ENCODE measurements at regions not wholly inside any gene's neighbourhood (a gene's known extent, or its start where the extent isn't known, plus 50 kb on each side); places are given as distances from the start of the nearest gene placed in this dataset.
A peak's percentile ranks its signal among the peaks of the same experiment; 100 is the strongest.

- no peak overlapping the region for H3K4me2 ChIP-seq (ENCODE audit: low read depth, low read length)
- ATAC-seq (peak; percentile 80), DNase-seq (ENCODE audit: low spot score) (peak; percentile 41), FAIRE-seq (peak; percentile 18)
- H2AFZ ChIP-seq (ENCODE audit: low read length): no peak overlapping the region
- H3K9me3 ChIP-seq (ENCODE audit: low read length): no peaks in the 10 kb centered on the region
- no peaks in the 10 kb centered on the region for H4K20me1 ChIP-seq (ENCODE audit: insufficient read depth, low read length)
- intact Hi-C loops (cut with micrococcal nuclease; ENCODE audit: unreplicated experiment) (loop anchor here (1.0 to 5.0 kb wide), 4 partner anchors 106 to 356 kb away; no protein-coding TSS in a partner anchor), in situ Hi-C loops (cut with HindIII; ENCODE audit: extremely low pct_ligation_motif_present, low pct_unique_long_range_greater_than_20kb) (loop anchor here (5.0 kb wide), 2 partner anchors 276 to 356 kb away; no protein-coding TSS in a partner anchor)
- CTCF ChIA-PET (ENCODE audit: low intra/inter-chr PET ratio, low total read pairs): interaction anchor here (1.5 to 3.8 kb wide), 4 partner anchors 252 to 356 kb away, joined by 4 to 34 read pairs (median 12); no protein-coding TSS in a partner anchor
- TF ChIP-seq RAD21 (CRISPR knock-in tag; IDR thresholded peaks at IDR 0.05) (peak; percentile 53; the same call in 1 of the 2 replicates), SMC3 (IDR thresholded peaks at IDR 0.05; ENCODE audit: low read length) (peak; percentile 89), ZNF792 (CRISPR knock-in tag; IDR thresholded peaks at IDR 0.05) (no peak), ATF7 (IDR thresholded peaks at IDR 0.05) (peak; percentile 84), ATF7 (CRISPR knock-in tag; IDR thresholded peaks at IDR 0.05) (no peak), STAG1 (CRISPR knock-in tag; IDR thresholded peaks at IDR 0.05) (peak; percentile 90), CTCF (CRISPR knock-in tag; IDR thresholded peaks at IDR 0.05) (peak; percentile 73), MAX (IDR thresholded peaks at IDR 0.05) (no peak), PHF21A (CRISPR knock-in tag; IDR thresholded peaks at IDR 0.05) (no peak), SMAD9 (CRISPR knock-in tag; IDR thresholded peaks at IDR 0.05) (no peak), ZNF546 (CRISPR knock-in tag; conservative IDR thresholded peaks at IDR 0.05) (no peak), ASH2L (IDR thresholded peaks at IDR 0.05; ENCODE audit: insufficient read length, low read depth, low read length) (no peak), SSRP1 (CRISPR knock-in tag; IDR thresholded peaks at IDR 0.05) (no peak)
- TF ChIP-seq, protein P1, sequence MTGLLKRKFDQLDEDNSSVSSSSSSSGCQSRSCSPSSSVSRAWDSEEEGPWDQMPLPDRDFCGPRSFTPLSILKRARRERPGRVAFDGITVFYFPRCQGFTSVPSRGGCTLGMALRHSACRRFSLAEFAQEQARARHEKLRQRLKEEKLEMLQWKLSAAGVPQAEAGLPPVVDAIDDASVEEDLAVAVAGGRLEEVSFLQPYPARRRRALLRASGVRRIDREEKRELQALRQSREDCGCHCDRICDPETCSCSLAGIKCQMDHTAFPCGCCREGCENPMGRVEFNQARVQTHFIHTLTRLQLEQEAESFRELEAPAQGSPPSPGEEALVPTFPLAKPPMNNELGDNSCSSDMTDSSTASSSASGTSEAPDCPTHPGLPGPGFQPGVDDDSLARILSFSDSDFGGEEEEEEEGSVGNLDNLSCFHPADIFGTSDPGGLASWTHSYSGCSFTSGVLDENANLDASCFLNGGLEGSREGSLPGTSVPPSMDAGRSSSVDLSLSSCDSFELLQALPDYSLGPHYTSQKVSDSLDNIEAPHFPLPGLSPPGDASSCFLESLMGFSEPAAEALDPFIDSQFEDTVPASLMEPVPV (CRISPR knock-in tag; IDR thresholded peaks at IDR 0.05): no peak
- H3K9ac ChIP-seq (ENCODE audit: insufficient read depth, low read depth, low read length): no peak overlapping the region
- 2% methylated on average over 4 of the region's 4 CpGs for WGBS (ENCODE audit: low lambda C conversion rate)
- BruUV-seq (replicated peaks): no TSS peak
- H3K36me3 ChIP-seq (replicated peaks in 1 of 2; ENCODE audit: control insufficient read depth in 1 of 2, insufficient read depth in 2 of 2, low read length in 2 of 2): no peaks in the 10 kb centered on the region
- no peaks in the 10 kb centered on the region for H3K79me2 ChIP-seq (ENCODE audit: insufficient read depth, low read length)
- no peaks in the 10 kb centered on the region for H3K27me3 ChIP-seq (ENCODE audit: control insufficient read depth in 1 of 2, insufficient read depth in 2 of 2, low read length in 2 of 2)
- H3K4me3 ChIP-seq (replicated peaks in 1 of 3; ENCODE audit: insufficient read depth in 1 of 3, low read depth in 2 of 3, low read length in 3 of 3): no peak overlapping the region
- POLR2A ChIA-PET: no interaction called here
- no peak overlapping the region for H3K27ac ChIP-seq (ENCODE audit: extremely low read length, insufficient read depth, low read length)
- H3K4me1 ChIP-seq (ENCODE audit: insufficient read depth, low read length): no peaks in the 10 kb centered on the region
These were observed 111.0 kb upstream of the ARHGAP42 start for GRCh38 chr11:100575860-100576717.
